ENCODE measurements at regions not wholly inside any gene's neighbourhood (a gene's known extent, or its start where the extent isn't known, plus 50 kb on each side); places are given as distances from the start of the nearest gene placed in this dataset.

DNA sequence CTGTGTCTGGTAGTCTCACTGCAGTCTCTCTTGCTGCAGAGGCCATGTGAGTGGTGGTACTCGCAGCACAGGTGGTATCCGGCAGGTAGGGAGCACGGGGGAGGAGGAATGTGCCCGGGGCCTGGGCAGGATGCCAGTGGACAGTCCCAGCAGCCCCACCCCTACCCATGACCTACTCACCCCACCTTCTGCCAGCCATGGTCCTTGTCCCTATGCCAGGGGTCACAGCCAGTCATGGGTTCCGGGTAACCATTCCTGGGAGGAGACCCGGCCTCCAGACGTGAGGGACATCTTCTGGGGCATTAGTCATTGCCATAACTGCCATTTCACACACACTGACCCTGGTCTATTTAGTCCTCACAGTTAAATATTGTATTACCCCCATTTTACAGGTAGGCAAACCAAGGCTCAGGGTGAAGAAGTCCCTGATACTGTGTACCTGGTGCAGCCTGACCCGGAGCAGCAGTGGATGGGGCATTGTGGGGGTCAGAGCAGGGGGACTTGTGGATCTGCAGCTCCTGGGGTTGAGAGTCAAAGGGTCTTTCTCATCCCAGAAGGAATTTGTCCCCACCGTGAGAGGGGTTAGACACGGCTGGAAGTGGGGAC lies 58.8 kb upstream of the TAC4 start:
- ChIA-PET POLR2A (ENCODE audit: partially characterized antibody) (no interaction called here), CTCF (ENCODE audit: partially characterized antibody) (no interaction called here)
- no peak overlapping the region for H3K4me3 Mint-ChIP-seq
- no peak for DNase-seq
- peaks cover 63 to 74% of the 10 kb centered on the region in 2 donors for H3K27me3 Mint-ChIP-seq
- intact Hi-C loops (cut with micrococcal nuclease), result no loop called here
- no peak overlapping the region for H3K27ac Mint-ChIP-seq
- H3K4me1 Mint-ChIP-seq, result peaks cover 2 to 10% (median 7%) of the 10 kb centered on the region in 4 donors
- no peaks in the 10 kb centered on the region for H3K9me3 ChIP-seq (ENCODE audit: control insufficient read depth in 1 of 2, low read length in 2 of 2)
- no peaks in the 10 kb centered on the region for H3K36me3 ChIP-seq (ENCODE audit: insufficient read depth, low read length)
- H3K4me3 ChIP-seq (ENCODE audit: low read length in 2 of 2), result no peak overlapping the region
- H3K9me3 Mint-ChIP-seq, result peaks cover 0 to 1% (median 0%) of the 10 kb centered on the region in 8 donors
- no peak overlapping the region for H3K27ac ChIP-seq (ENCODE audit: low read depth, low read length)
- no peaks in the 10 kb centered on the region for H3K36me3 Mint-ChIP-seq
- H3K27me3 ChIP-seq (ENCODE audit: insufficient read depth, low read length), result peaks cover 47% of the 10 kb centered on the region
- peaks cover 5% of the 10 kb centered on the region for H3K4me1 ChIP-seq (ENCODE audit: insufficient read depth, low read length)

GRCh38 chr17:49907279-49907678 lies 59.4 kb upstream of the TAC4 start:
- peaks cover 2 to 10% (median 7%) of the 10 kb centered on the region in 4 donors for H3K4me1 Mint-ChIP-seq
- H3K4me3 Mint-ChIP-seq, result no peak overlapping the region
- Histone ChIP-seq H3K4me3 (ENCODE audit: low read length in 2 of 2) (no peak overlapping the region), H3K36me3 (ENCODE audit: insufficient read depth, low read length) (no peaks in the 10 kb centered on the region), H3K9me3 (ENCODE audit: control insufficient read depth in 1 of 2, low read length in 2 of 2) (no peaks in the 10 kb centered on the region), H3K4me1 (ENCODE audit: insufficient read depth, low read length) (peaks cover 5% of the 10 kb centered on the region), H3K27ac (ENCODE audit: low read depth, low read length) (no peak overlapping the region), H3K27me3 (ENCODE audit: insufficient read depth, low read length) (peaks cover 44% of the 10 kb centered on the region)
- ChIA-PET CTCF (ENCODE audit: partially characterized antibody) (no interaction called here), POLR2A (ENCODE audit: partially characterized antibody) (no interaction called here)
- intact Hi-C loops (cut with micrococcal nuclease), result no loop called here
- no peaks in the 10 kb centered on the region for H3K36me3 Mint-ChIP-seq
- peaks cover 0 to 1% (median 0%) of the 10 kb centered on the region in 8 donors for H3K9me3 Mint-ChIP-seq
- H3K27me3 Mint-ChIP-seq, result peaks cover 65 to 79% of the 10 kb centered on the region in 2 donors
- no peak overlapping the region for H3K27ac Mint-ChIP-seq
- no peak for DNase-seq

DNA sequence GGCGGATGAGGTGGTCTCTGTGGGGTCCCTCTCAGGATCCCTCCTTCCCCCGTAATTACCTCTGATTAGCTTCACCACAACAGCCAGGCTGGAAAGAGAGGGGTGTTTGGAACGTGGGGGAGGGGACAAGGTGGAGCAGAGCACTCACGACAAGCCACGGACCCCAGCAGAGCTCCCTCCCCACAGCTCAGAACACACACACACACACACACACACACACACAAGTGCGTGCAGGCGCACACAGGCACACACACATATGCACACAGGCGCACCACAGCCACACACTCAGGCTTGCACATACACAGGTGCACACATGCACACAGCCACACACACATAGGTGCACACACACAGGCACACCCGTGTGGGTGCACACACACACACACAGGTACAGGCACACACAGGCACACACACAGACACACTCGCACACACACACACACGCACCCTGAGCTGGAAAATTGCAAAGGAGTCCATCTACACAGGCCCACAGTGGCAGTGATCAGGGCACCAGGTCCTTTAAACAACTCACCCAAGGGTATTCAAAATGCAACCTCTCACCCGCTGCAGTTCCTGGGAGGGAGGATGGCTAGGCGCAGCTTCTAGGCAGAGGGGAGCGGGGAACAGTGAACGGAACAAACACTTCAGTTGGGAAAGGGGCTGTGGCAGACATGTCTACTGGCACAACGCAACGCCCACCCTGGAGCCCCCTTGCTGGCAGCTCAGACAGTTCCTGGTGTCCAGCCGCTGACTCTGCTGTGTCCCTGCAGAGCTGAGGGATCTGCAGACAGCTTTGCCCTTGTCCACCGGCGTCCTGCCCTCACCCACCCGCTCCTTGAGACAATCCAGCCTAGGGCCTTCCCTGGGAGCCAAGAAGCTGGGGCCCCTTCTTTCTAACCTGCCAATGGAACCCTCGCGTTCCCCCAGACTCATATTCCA lies 59.9 kb upstream of the DLX4 start:
- peak overlapping the region in 5 of 8 donors; percentile 15 to 69 (median 31) for H3K4me3 Mint-ChIP-seq
- peaks cover 58 to 71% of the 10 kb centered on the region in 2 donors for H3K27me3 Mint-ChIP-seq
- Histone ChIP-seq H3K4me3 (ENCODE audit: low read length in 2 of 2) (no peak overlapping the region), H3K27me3 (ENCODE audit: insufficient read depth, low read length) (peaks cover 32% of the 10 kb centered on the region), H3K4me1 (ENCODE audit: insufficient read depth, low read length) (peaks cover 5% of the 10 kb centered on the region), H3K36me3 (ENCODE audit: insufficient read depth, low read length) (no peaks in the 10 kb centered on the region), H3K27ac (ENCODE audit: low read depth, low read length) (no peak overlapping the region), H3K9me3 (ENCODE audit: control insufficient read depth in 1 of 2, low read length in 2 of 2) (no peaks in the 10 kb centered on the region)
- H3K36me3 Mint-ChIP-seq, result no peaks in the 10 kb centered on the region
- intact Hi-C loops (cut with micrococcal nuclease), result no loop called here
- H3K4me1 Mint-ChIP-seq, result peaks cover 2 to 10% (median 7%) of the 10 kb centered on the region in 4 donors
- ChIA-PET CTCF (ENCODE audit: partially characterized antibody) (interaction anchor here (1.7 kb wide), 1 partner anchor 88 kb away, joined by 8 read pairs; no protein-coding TSS in a partner anchor), POLR2A (ENCODE audit: partially characterized antibody) (no interaction called here)
- no peak overlapping the region for H3K27ac Mint-ChIP-seq
- no peak for DNase-seq
- H3K9me3 Mint-ChIP-seq, result peaks cover 0 to 1% (median 0%) of the 10 kb centered on the region in 8 donors

- CTCF ChIA-PET (ENCODE audit: partially characterized antibody), result interaction anchor here (1.7 kb wide), 1 partner anchor 87 kb away, joined by 8 read pairs; no protein-coding TSS in a partner anchor
- H3K4me3 ChIP-seq (ENCODE audit: low read length in 2 of 2), result no peak overlapping the region
- POLR2A ChIA-PET (ENCODE audit: partially characterized antibody), result no interaction called here
- Mint-ChIP-seq H3K9me3 (peaks cover 0 to 1% (median 0%) of the 10 kb centered on the region in 8 donors), H3K4me3 (peak overlapping the region in 6 of 8 donors; percentile 3 to 71 (median 68)), H3K36me3 (no peaks in the 10 kb centered on the region), H3K27ac (no peak overlapping the region), H3K4me1 (peaks cover 2 to 10% (median 7%) of the 10 kb centered on the region in 4 donors), H3K27me3 (peaks cover 50 to 70% of the 10 kb centered on the region in 2 donors)
- no peaks in the 10 kb centered on the region for H3K36me3 ChIP-seq (ENCODE audit: insufficient read depth, low read length)
- intact Hi-C loops (cut with micrococcal nuclease), result no loop called here
- no peak for DNase-seq
- peaks cover 5% of the 10 kb centered on the region for H3K4me1 ChIP-seq (ENCODE audit: insufficient read depth, low read length)
- H3K27me3 ChIP-seq (ENCODE audit: insufficient read depth, low read length), result peaks cover 27% of the 10 kb centered on the region
- no peak overlapping the region for H3K27ac ChIP-seq (ENCODE audit: low read depth, low read length)
- no peaks in the 10 kb centered on the region for H3K9me3 ChIP-seq (ENCODE audit: control insufficient read depth in 1 of 2, low read length in 2 of 2)
These were observed 58.7 kb upstream of the DLX4 start for GRCh38 chr17:49910094-49910857.

- intact Hi-C loops (cut with micrococcal nuclease), result no loop called here
- no peak overlapping the region for H3K4me3 ChIP-seq (ENCODE audit: low read length in 2 of 2)
- no peak overlapping the region for H3K27ac Mint-ChIP-seq
- peaks cover 0 to 2% (median 0%) of the 10 kb centered on the region in 8 donors for H3K9me3 Mint-ChIP-seq
- no peak overlapping the region for H3K27ac ChIP-seq (ENCODE audit: low read depth, low read length)
- no peaks in the 10 kb centered on the region for H3K36me3 ChIP-seq (ENCODE audit: insufficient read depth, low read length)
- peaks cover 2 to 10% (median 7%) of the 10 kb centered on the region in 4 donors for H3K4me1 Mint-ChIP-seq
- H3K4me3 Mint-ChIP-seq, result peak overlapping the region in 5 of 8 donors; percentile 28 to 71 (median 67)
- H3K27me3 ChIP-seq (ENCODE audit: insufficient read depth, low read length), result peaks cover 27% of the 10 kb centered on the region
- no peaks in the 10 kb centered on the region for H3K36me3 Mint-ChIP-seq
- H3K9me3 ChIP-seq (ENCODE audit: control insufficient read depth in 1 of 2, low read length in 2 of 2), result no peaks in the 10 kb centered on the region
- peaks cover 52 to 68% of the 10 kb centered on the region in 2 donors for H3K27me3 Mint-ChIP-seq
- DNase-seq, result no peak
- peaks cover 5% of the 10 kb centered on the region for H3K4me1 ChIP-seq (ENCODE audit: insufficient read depth, low read length)
- ChIA-PET POLR2A (ENCODE audit: partially characterized antibody) (no interaction called here), CTCF (ENCODE audit: partially characterized antibody) (no interaction called here)
These were observed 58.2 kb upstream of the DLX4 start for GRCh38 chr17:49910858-49911204.

- H3K27ac ChIP-seq (ENCODE audit: low read depth, low read length), result no peak overlapping the region
- Mint-ChIP-seq H3K27ac (no peak overlapping the region), H3K27me3 (peaks cover 50 to 67% of the 10 kb centered on the region in 2 donors), H3K4me1 (peaks cover 2 to 10% (median 7%) of the 10 kb centered on the region in 4 donors), H3K36me3 (no peaks in the 10 kb centered on the region), H3K4me3 (no peak overlapping the region), H3K9me3 (peaks cover 0 to 2% (median 0%) of the 10 kb centered on the region in 8 donors)
- H3K9me3 ChIP-seq (ENCODE audit: control insufficient read depth in 1 of 2, low read length in 2 of 2), result no peaks in the 10 kb centered on the region
- intact Hi-C loops (cut with micrococcal nuclease), result no loop called here
- ChIA-PET CTCF (ENCODE audit: partially characterized antibody) (no interaction called here), POLR2A (ENCODE audit: partially characterized antibody) (no interaction called here)
- no peak for DNase-seq
- no peaks in the 10 kb centered on the region for H3K36me3 ChIP-seq (ENCODE audit: insufficient read depth, low read length)
- peaks cover 22% of the 10 kb centered on the region for H3K27me3 ChIP-seq (ENCODE audit: insufficient read depth, low read length)
- peaks cover 5% of the 10 kb centered on the region for H3K4me1 ChIP-seq (ENCODE audit: insufficient read depth, low read length)
- H3K4me3 ChIP-seq (ENCODE audit: low read length in 2 of 2), result no peak overlapping the region
These were observed 57.3 kb upstream of the DLX4 start for GRCh38 chr17:49911719-49912118.

All from CD4-positive, alpha-beta memory T cell (primary cell).